OCI-LY3 (cell line): ENCODE measurements at regions not wholly inside any gene's neighbourhood (a gene's known extent, or its start where the extent isn't known, plus 50 kb on each side); places are given as distances from the start of the nearest gene placed in this dataset.

ENCODE experiments used
- EZH2phosphoT487 ChIP-seq: fragments of 200-600 bp; shearing (Covaris generic); IDR thresholded peaks from 2 replicates; pipeline ENCODE4 v1.6.1; 2018; ENCODE audit warnings: antibody characterized with exemption, mixed run types, low read depth
- TF ChIP-seq, protein P1 (sequence below): fragments of 200-600, 300-600 bp; sonication (generic); IDR thresholded peaks from 2 replicates; pipeline ENCODE4 v1.5.1; 2014; ENCODE audit warnings: antibody characterized with exemption, low read length, low read depth

DNA sequence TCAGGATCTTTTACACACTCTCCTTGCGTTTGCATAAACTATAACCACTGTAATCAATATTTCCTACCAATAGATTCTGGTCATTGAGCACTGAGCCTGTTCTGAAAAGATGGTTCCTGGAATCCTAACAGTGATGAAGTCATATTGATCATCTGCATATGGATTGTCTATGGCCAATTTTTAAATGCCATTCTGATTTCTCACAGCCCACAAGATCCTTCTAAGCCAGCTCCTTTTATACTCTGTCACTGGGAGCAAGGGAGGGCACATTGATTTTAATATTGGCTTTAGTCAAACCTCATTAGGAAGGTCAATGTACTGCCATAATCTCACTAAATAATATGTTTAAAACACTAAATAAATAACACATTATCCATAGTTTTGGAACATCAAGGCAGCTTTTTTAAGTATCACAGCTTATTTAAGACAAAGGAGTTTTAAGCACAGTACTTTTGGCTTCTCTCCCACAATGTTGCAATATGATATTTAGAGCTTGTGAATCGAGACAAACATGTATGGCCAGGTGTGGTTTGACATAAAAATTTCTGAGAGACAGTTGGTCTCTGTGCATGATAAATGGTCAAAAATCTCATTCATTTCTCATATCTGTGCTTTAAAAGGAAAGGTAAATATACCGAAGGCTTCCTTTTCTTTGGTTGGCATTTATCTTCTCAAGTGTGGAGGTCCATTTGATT lies 267.3 kb downstream of the MTX2 start:
- TF ChIP-seq EZH2phosphoT487, result no peak
- TF ChIP-seq, protein P1, sequence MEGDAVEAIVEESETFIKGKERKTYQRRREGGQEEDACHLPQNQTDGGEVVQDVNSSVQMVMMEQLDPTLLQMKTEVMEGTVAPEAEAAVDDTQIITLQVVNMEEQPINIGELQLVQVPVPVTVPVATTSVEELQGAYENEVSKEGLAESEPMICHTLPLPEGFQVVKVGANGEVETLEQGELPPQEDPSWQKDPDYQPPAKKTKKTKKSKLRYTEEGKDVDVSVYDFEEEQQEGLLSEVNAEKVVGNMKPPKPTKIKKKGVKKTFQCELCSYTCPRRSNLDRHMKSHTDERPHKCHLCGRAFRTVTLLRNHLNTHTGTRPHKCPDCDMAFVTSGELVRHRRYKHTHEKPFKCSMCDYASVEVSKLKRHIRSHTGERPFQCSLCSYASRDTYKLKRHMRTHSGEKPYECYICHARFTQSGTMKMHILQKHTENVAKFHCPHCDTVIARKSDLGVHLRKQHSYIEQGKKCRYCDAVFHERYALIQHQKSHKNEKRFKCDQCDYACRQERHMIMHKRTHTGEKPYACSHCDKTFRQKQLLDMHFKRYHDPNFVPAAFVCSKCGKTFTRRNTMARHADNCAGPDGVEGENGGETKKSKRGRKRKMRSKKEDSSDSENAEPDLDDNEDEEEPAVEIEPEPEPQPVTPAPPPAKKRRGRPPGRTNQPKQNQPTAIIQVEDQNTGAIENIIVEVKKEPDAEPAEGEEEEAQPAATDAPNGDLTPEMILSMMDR, result no peak
